ENCODE measurements at regions not wholly inside any gene's neighbourhood (a gene's known extent, or its start where the extent isn't known, plus 50 kb on each side); places are given as distances from the start of the nearest gene placed in this dataset.
"Not testable (repeated sequence)": the region's sequence is repeated elsewhere in the genome, so short reads cannot be mapped to it uniquely, and the experiment has no call there.

GRCh38 chr10:26931223-26931622 is 70.5 kb upstream of the ABI1 start:
- TF ChIP-seq CTCF (IDR thresholded peaks at IDR 0.05), result no peak
- H3K4me3 Mint-ChIP-seq (ENCODE audit: unreplicated experiment), result peak overlapping the region; percentile 33

GRCh38 chr10:26922824-26923223 is 62.1 kb upstream of the ABI1 start:
- not testable (repeated sequence) for H3K36me3 Mint-ChIP-seq (ENCODE audit: low read depth); H3K27me3 Mint-ChIP-seq (ENCODE audit: low read depth); H3K27ac Mint-ChIP-seq (ENCODE audit: unreplicated experiment); H3K4me1 Mint-ChIP-seq (ENCODE audit: low read depth); DNase-seq (ENCODE audit: low spot score); H3K4me3 Mint-ChIP-seq (ENCODE audit: unreplicated experiment); H3K9me3 Mint-ChIP-seq (ENCODE audit: low read depth)

More at GRCh38 chr10:26931223-26931622, 70.5 kb upstream of the ABI1 start:
- H3K4me1 Mint-ChIP-seq (ENCODE audit: low read depth), result no peaks in the 10 kb centered on the region
- peaks cover 8% of the 10 kb centered on the region for H3K9me3 Mint-ChIP-seq (ENCODE audit: low read depth)
- H3K27me3 Mint-ChIP-seq (ENCODE audit: low read depth), result peaks cover 7% of the 10 kb centered on the region
- no peak overlapping the region for H3K27ac Mint-ChIP-seq (ENCODE audit: unreplicated experiment)
- no peak for DNase-seq (ENCODE audit: low spot score)
- no peaks in the 10 kb centered on the region for H3K36me3 Mint-ChIP-seq (ENCODE audit: low read depth)

GRCh38 chr10:26919156-26919860 is 58.5 kb upstream of the ABI1 start:
- H3K27ac Mint-ChIP-seq (ENCODE audit: unreplicated experiment); H3K27me3 Mint-ChIP-seq (ENCODE audit: low read depth); H3K9me3 Mint-ChIP-seq (ENCODE audit: low read depth); H3K4me3 Mint-ChIP-seq (ENCODE audit: unreplicated experiment); DNase-seq (ENCODE audit: low spot score); H3K4me1 Mint-ChIP-seq (ENCODE audit: low read depth); H3K36me3 Mint-ChIP-seq (ENCODE audit: low read depth): not testable (repeated sequence)

GRCh38 chr10:26914898-26915297 is 54.1 kb upstream of the ABI1 start:
- DNase-seq (ENCODE audit: low spot score), result no peak
- no peak overlapping the region for H3K27ac Mint-ChIP-seq (ENCODE audit: unreplicated experiment)
- H3K36me3 Mint-ChIP-seq (ENCODE audit: low read depth), result no peaks in the 10 kb centered on the region
- peaks cover 4% of the 10 kb centered on the region for H3K27me3 Mint-ChIP-seq (ENCODE audit: low read depth)
- H3K4me1 Mint-ChIP-seq (ENCODE audit: low read depth), result no peaks in the 10 kb centered on the region
- no peak for TF ChIP-seq CTCF (IDR thresholded peaks at IDR 0.05)
- no peak overlapping the region for H3K4me3 Mint-ChIP-seq (ENCODE audit: unreplicated experiment)
- H3K9me3 Mint-ChIP-seq (ENCODE audit: low read depth), result no peaks in the 10 kb centered on the region

GRCh38 chr10:26911811-26912461 is 51.2 kb upstream of the ABI1 start:
- no peaks in the 10 kb centered on the region for H3K4me1 Mint-ChIP-seq (ENCODE audit: low read depth)
- no peak for TF ChIP-seq CTCF (IDR thresholded peaks at IDR 0.05)
- DNase-seq (ENCODE audit: low spot score), result no peak
- H3K4me3 Mint-ChIP-seq (ENCODE audit: unreplicated experiment), result no peak overlapping the region
- H3K9me3 Mint-ChIP-seq (ENCODE audit: low read depth), result no peaks in the 10 kb centered on the region
- H3K27me3 Mint-ChIP-seq (ENCODE audit: low read depth), result peaks cover 6% of the 10 kb centered on the region
- no peaks in the 10 kb centered on the region for H3K36me3 Mint-ChIP-seq (ENCODE audit: low read depth)
- no peak overlapping the region for H3K27ac Mint-ChIP-seq (ENCODE audit: unreplicated experiment)

Data from chondrocyte (in vitro differentiated cells).